GM23338 (cell line): ENCODE measurements at regions not wholly inside any gene's neighbourhood (a gene's known extent, or its start where the extent isn't known, plus 50 kb on each side); places are given as distances from the start of the nearest gene placed in this dataset.
A peak's percentile ranks its signal among the peaks of the same experiment; 100 is the strongest.

ENCODE experiments used
- ATAC-seq: fragments of 200-7000 bp; cut with Tn5 transposase; 3 replicates; pipeline ENCODE4 v1.9.1; 2020
- DNase-seq: peaks from one replicate; pipeline ENCODE4 v3.0.0-alpha.2; 2015; ENCODE audit warnings: low spot score
- H2AFZ ChIP-seq: fragments of 200-600 bp; sonication (generic); 2 replicates; pipeline ENCODE4 v1.8.0; 2016; ENCODE audit warnings: antibody characterized with exemption, mild to moderate bottlenecking, moderate library complexity
- H3F3A ChIP-seq: fragments of 200-600 bp; sonication (generic); replicated peaks from 2 replicates; pipeline ENCODE4 v1.8.0; 2017; ENCODE audit warnings: antibody characterized with exemption, mixed run types, low read depth
- H3K27ac ChIP-seq: fragments of 200-600 bp; sonication (generic); 2 replicates; pipeline ENCODE4 v1.6.1; 2016; ENCODE audit warnings: low read depth
- H3K27me3 ChIP-seq: fragments of 200-600 bp; sonication (generic); 2 replicates; pipeline ENCODE4 v1.8.0; 2016; ENCODE audit warnings: mild to moderate bottlenecking, mixed run types, moderate library complexity; ENCODE audit not compliant: insufficient read depth
- H3K36me3 ChIP-seq: fragments of 200-600 bp; sonication (generic); 2 replicates; pipeline ENCODE4 v1.8.0; 2016; ENCODE audit warnings: mild to moderate bottlenecking; ENCODE audit not compliant: insufficient read depth
- H3K4me1 ChIP-seq: fragments of 200-600 bp; sonication (generic); 2 replicates; pipeline ENCODE4 v1.8.0; 2016; ENCODE audit warnings: mild to moderate bottlenecking, moderate library complexity; ENCODE audit not compliant: insufficient read depth
- H3K4me2 ChIP-seq: fragments of 200-600 bp; sonication (generic); 2 replicates; pipeline ENCODE4 v1.7.1; 2017; ENCODE audit warnings: mixed run types
- H3K4me3 ChIP-seq: fragments of 200-600 bp; sonication (generic); 2 replicates; pipeline ENCODE4 v1.6.1; 2016; ENCODE audit warnings: mixed run types
- H3K79me2 ChIP-seq: fragments of 200-600 bp; sonication (generic); replicated peaks from 2 replicates; pipeline ENCODE4 v1.8.0; 2017; ENCODE audit warnings: mild to moderate bottlenecking; ENCODE audit not compliant: insufficient read depth
- H3K9me2 ChIP-seq: fragments of 200-600 bp; sonication (generic); 2 replicates; pipeline ENCODE4 v1.8.0; 2017; ENCODE audit not compliant: insufficient read depth
- H4K20me1 ChIP-seq: fragments of 200-600 bp; sonication (generic); replicated peaks from 2 replicates; pipeline ENCODE4 v1.8.0; 2017; ENCODE audit warnings: mild to moderate bottlenecking; ENCODE audit not compliant: insufficient read depth
- H3K27ac Mint-ChIP-seq: 2 replicates; pipeline ENCODE4 v1.8.0; 2020; ENCODE audit warnings: inconsistent platforms, mild to moderate bottlenecking, moderate library complexity, mixed read lengths
- H3K27me3 Mint-ChIP-seq: 3 replicates; pipeline ENCODE4 v1.8.0; 2022; ENCODE audit warnings: low read depth, mild to moderate bottlenecking, moderate library complexity, mixed read lengths, inconsistent platforms; ENCODE audit not compliant: insufficient read depth, poor library complexity
- H3K36me3 Mint-ChIP-seq: 3 replicates; pipeline ENCODE4 v1.8.0; 2021; ENCODE audit warnings: low read depth, mild to moderate bottlenecking, inconsistent platforms, moderate library complexity, mixed read lengths
- H3K4me1 Mint-ChIP-seq: 3 replicates; pipeline ENCODE4 v1.8.0; 2020; ENCODE audit warnings: mild to moderate bottlenecking, inconsistent platforms, mixed read lengths
- H3K4me3 Mint-ChIP-seq: 3 replicates; pipeline ENCODE4 v1.8.0; 2021; ENCODE audit warnings: moderate library complexity, mild to moderate bottlenecking, inconsistent platforms, mixed read lengths
- H3K9me3 Mint-ChIP-seq: 3 replicates; pipeline ENCODE4 v1.8.0; 2020; ENCODE audit warnings: moderate library complexity, mild to moderate bottlenecking, inconsistent platforms, mixed read lengths
- CREB1 ChIP-seq: fragments of 250-450 bp; sonication (Bioruptor Pico); IDR thresholded peaks from 2 replicates; pipeline ENCODE4 v1.5.0; 2020; ENCODE audit warnings: low read depth, mild to moderate bottlenecking, moderate library complexity
- ETS1 ChIP-seq: IDR thresholded peaks from 2 replicates; pipeline ENCODE4 v1.6.1; 2016; ENCODE audit warnings: antibody characterized with exemption
- EZH2 ChIP-seq: fragments of 200-600 bp; sonication (generic); IDR thresholded peaks from one replicate; pipeline ENCODE4 v1.8.0; 2017; ENCODE audit warnings: antibody characterized with exemption, mild to moderate bottlenecking, low read depth; ENCODE audit not compliant: unreplicated experiment
- NANOG ChIP-seq: IDR thresholded peaks from 2 replicates; pipeline ENCODE4 v1.6.1; 2016; ENCODE audit warnings: antibody characterized with exemption, borderline replicate concordance
- POLR2AphosphoS5 ChIP-seq: IDR thresholded peaks from 2 replicates; pipeline ENCODE4 v1.6.1; 2016; ENCODE audit warnings: antibody characterized with exemption, low read depth
- STAT1 ChIP-seq: IDR thresholded peaks from one replicate; pipeline ENCODE4 v1.6.1; 2016; ENCODE audit warnings: antibody characterized with exemption; ENCODE audit not compliant: unreplicated experiment
- ZNF114 ChIP-seq: fragments of 250-450 bp; sonication (Bioruptor Pico); IDR thresholded peaks from 2 replicates; pipeline ENCODE4 v1.5.0; 2020; ENCODE audit warnings: mild to moderate bottlenecking, moderate library complexity
- ZNF331 ChIP-seq: fragments of 250-450 bp; sonication (Bioruptor Pico); IDR thresholded peaks from 2 replicates; pipeline ENCODE4 v1.5.0; 2020; ENCODE audit warnings: low read depth, mild to moderate bottlenecking, moderate library complexity
- TF ChIP-seq, protein P1 (sequence below), 2 experiments: fragments of 200-600 bp in 1 of 2; sonication (generic) in 1 of 2; conservative IDR thresholded peaks; 2 replicates each; pipeline versions ENCODE4 v1.5.1 to v1.6.1; 2016 to 2017; ENCODE audit warnings: antibody characterized with exemption in 2 of 2, low read depth in 2 of 2, mild to moderate bottlenecking in 2 of 2, moderate library complexity in 1 of 2
- TF ChIP-seq, protein P2 (sequence below): fragments of 250-450 bp; sonication (Bioruptor Pico); IDR thresholded peaks from 2 replicates; pipeline ENCODE4 v1.5.0; 2020; ENCODE audit warnings: mild to moderate bottlenecking, moderate library complexity

GRCh38 chr2:41293491-41293890 is 754.3 kb upstream of the PKDCC start:
- Histone ChIP-seq H4K20me1 (no peaks in the 10 kb centered on the region), H3F3A (no peaks in the 10 kb centered on the region), H3K9me2 (no peaks in the 10 kb centered on the region), H3K4me2 (no peak overlapping the region), H3K4me3 (no peak overlapping the region), H2AFZ (no peak overlapping the region), H3K36me3 (no peaks in the 10 kb centered on the region), H3K4me1 (no peaks in the 10 kb centered on the region), H3K27ac (no peak overlapping the region), H3K79me2 (no peaks in the 10 kb centered on the region), H3K27me3 (no peaks in the 10 kb centered on the region)
- DNase-seq = no peak
- Mint-ChIP-seq H3K9me3 (0 out of 3 replicates have a peak, but pooled peaks cover 5% of the 10 kb centered on the region), H3K4me3 (no peak overlapping the region), H3K4me1 (no peaks in the 10 kb centered on the region), H3K27me3 (no peaks in the 10 kb centered on the region), H3K36me3 (no peaks in the 10 kb centered on the region), H3K27ac (no peak overlapping the region)
- ATAC-seq = no peak
- no peak for TF ChIP-seq EZH2
- TF ChIP-seq STAT1 = no peak
- no peak for TF ChIP-seq ZNF114 (CRISPR knock-in tag)
- TF ChIP-seq, protein P1, sequence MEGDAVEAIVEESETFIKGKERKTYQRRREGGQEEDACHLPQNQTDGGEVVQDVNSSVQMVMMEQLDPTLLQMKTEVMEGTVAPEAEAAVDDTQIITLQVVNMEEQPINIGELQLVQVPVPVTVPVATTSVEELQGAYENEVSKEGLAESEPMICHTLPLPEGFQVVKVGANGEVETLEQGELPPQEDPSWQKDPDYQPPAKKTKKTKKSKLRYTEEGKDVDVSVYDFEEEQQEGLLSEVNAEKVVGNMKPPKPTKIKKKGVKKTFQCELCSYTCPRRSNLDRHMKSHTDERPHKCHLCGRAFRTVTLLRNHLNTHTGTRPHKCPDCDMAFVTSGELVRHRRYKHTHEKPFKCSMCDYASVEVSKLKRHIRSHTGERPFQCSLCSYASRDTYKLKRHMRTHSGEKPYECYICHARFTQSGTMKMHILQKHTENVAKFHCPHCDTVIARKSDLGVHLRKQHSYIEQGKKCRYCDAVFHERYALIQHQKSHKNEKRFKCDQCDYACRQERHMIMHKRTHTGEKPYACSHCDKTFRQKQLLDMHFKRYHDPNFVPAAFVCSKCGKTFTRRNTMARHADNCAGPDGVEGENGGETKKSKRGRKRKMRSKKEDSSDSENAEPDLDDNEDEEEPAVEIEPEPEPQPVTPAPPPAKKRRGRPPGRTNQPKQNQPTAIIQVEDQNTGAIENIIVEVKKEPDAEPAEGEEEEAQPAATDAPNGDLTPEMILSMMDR (conservative IDR thresholded peaks at IDR 0.05; ENCODE audit: low read depth in 2 of 2) = no peak
- no peak for TF ChIP-seq POLR2AphosphoS5
- TF ChIP-seq ZNF331 (CRISPR knock-in tag) = no peak
- no peak for TF ChIP-seq CREB1 (CRISPR knock-in tag)

- Histone ChIP-seq H3K27ac (no peak overlapping the region), H3K79me2 (no peaks in the 10 kb centered on the region), H3K9me2 (no peaks in the 10 kb centered on the region), H3F3A (no peaks in the 10 kb centered on the region), H4K20me1 (no peaks in the 10 kb centered on the region), H3K4me3 (no peak overlapping the region), H3K27me3 (no peaks in the 10 kb centered on the region), H3K4me1 (no peaks in the 10 kb centered on the region), H2AFZ (peak overlapping the region; percentile 18; the same call in 1 of the 2 replicates), H3K4me2 (no peak overlapping the region), H3K36me3 (no peaks in the 10 kb centered on the region)
- H3K4me1 Mint-ChIP-seq = no peaks in the 10 kb centered on the region
- H3K4me3 Mint-ChIP-seq = no peak overlapping the region
- H3K27ac Mint-ChIP-seq = no peak overlapping the region
- 0 out of 3 replicates have a peak, but pooled peaks cover 5% of the 10 kb centered on the region for H3K9me3 Mint-ChIP-seq
- DNase-seq (peak; percentile 31), ATAC-seq (peak; percentile 59)
- no peaks in the 10 kb centered on the region for H3K27me3 Mint-ChIP-seq
- H3K36me3 Mint-ChIP-seq = no peaks in the 10 kb centered on the region
- TF ChIP-seq NANOG (no peak), STAT1 (no peak), EZH2 (no peak), ETS1 (no peak)
- TF ChIP-seq, protein P2, sequence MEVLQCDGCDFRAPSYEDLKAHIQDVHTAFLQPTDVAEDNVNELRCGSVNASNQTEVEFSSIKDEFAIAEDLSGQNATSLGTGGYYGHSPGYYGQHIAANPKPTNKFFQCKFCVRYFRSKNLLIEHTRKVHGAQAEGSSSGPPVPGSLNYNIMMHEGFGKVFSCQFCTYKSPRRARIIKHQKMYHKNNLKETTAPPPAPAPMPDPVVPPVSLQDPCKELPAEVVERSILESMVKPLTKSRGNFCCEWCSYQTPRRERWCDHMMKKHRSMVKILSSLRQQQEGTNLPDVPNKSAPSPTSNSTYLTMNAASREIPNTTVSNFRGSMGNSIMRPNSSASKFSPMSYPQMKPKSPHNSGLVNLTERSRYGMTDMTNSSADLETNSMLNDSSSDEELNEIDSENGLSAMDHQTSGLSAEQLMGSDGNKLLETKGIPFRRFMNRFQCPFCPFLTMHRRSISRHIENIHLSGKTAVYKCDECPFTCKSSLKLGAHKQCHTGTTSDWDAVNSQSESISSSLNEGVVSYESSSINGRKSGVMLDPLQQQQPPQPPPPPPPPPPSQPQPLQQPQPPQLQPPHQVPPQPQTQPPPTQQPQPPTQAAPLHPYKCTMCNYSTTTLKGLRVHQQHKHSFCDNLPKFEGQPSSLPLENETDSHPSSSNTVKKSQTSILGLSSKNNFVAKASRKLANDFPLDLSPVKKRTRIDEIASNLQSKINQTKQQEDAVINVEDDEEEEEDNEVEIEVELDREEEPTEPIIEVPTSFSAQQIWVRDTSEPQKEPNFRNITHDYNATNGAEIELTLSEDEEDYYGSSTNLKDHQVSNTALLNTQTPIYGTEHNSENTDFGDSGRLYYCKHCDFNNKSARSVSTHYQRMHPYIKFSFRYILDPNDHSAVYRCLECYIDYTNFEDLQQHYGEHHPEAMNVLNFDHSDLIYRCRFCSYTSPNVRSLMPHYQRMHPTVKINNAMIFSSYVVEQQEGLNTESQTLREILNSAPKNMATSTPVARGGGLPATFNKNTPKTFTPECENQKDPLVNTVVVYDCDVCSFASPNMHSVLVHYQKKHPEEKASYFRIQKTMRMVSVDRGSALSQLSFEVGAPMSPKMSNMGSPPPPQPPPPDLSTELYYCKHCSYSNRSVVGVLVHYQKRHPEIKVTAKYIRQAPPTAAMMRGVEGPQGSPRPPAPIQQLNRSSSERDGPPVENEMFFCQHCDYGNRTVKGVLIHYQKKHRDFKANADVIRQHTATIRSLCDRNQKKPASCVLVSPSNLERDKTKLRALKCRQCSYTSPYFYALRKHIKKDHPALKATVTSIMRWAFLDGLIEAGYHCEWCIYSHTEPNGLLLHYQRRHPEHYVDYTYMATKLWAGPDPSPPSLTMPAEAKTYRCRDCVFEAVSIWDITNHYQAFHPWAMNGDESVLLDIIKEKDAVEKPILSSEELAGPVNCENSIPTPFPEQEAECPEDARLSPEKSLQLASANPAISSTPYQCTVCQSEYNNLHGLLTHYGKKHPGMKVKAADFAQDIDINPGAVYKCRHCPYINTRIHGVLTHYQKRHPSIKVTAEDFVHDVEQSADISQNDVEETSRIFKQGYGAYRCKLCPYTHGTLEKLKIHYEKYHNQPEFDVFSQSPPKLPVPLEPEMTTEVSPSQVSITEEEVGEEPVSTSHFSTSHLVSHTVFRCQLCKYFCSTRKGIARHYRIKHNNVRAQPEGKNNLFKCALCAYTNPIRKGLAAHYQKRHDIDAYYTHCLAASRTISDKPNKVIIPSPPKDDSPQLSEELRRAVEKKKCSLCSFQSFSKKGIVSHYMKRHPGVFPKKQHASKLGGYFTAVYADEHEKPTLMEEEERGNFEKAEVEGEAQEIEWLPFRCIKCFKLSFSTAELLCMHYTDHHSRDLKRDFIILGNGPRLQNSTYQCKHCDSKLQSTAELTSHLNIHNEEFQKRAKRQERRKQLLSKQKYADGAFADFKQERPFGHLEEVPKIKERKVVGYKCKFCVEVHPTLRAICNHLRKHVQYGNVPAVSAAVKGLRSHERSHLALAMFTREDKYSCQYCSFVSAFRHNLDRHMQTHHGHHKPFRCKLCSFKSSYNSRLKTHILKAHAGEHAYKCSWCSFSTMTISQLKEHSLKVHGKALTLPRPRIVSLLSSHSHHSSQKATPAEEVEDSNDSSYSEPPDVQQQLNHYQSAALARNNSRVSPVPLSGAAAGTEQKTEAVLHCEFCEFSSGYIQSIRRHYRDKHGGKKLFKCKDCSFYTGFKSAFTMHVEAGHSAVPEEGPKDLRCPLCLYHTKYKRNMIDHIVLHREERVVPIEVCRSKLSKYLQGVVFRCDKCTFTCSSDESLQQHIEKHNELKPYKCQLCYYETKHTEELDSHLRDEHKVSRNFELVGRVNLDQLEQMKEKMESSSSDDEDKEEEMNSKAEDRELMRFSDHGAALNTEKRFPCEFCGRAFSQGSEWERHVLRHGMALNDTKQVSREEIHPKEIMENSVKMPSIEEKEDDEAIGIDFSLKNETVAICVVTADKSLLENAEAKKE (CRISPR knock-in tag) = no peak
- TF ChIP-seq, protein P1 (conservative IDR thresholded peaks at IDR 0.05; ENCODE audit: low read depth in 2 of 2) = no peak
Measured at GRCh38 chr2:41294331-41294730, 753.5 kb upstream of the PKDCC start.
